ENCODE measurements at regions not wholly inside any gene's neighbourhood (a gene's known extent, or its start where the extent isn't known, plus 50 kb on each side); places are given as distances from the start of the nearest gene placed in this dataset.

DNA sequence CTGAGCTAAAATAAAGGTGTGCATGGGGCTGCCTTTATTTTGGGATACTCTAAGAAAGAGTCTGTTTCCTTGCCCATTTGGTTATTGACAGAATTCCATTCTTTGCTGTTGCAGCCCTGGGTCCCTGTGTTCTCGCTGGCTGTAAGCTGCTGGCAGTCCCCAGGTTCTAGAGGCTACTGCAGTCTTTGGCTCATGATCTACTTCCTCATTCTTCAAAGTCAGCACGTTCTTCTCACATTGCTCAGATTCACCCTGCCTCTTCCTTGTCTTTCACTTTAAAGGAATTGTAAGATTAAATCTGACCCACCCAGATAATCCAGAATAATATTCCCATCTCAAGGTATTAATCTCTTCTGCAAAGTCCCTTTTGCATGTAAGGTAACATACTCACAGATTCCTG lies 620.3 kb downstream of the CCSER2 start (continued):
- TF ChIP-seq, protein P1, sequence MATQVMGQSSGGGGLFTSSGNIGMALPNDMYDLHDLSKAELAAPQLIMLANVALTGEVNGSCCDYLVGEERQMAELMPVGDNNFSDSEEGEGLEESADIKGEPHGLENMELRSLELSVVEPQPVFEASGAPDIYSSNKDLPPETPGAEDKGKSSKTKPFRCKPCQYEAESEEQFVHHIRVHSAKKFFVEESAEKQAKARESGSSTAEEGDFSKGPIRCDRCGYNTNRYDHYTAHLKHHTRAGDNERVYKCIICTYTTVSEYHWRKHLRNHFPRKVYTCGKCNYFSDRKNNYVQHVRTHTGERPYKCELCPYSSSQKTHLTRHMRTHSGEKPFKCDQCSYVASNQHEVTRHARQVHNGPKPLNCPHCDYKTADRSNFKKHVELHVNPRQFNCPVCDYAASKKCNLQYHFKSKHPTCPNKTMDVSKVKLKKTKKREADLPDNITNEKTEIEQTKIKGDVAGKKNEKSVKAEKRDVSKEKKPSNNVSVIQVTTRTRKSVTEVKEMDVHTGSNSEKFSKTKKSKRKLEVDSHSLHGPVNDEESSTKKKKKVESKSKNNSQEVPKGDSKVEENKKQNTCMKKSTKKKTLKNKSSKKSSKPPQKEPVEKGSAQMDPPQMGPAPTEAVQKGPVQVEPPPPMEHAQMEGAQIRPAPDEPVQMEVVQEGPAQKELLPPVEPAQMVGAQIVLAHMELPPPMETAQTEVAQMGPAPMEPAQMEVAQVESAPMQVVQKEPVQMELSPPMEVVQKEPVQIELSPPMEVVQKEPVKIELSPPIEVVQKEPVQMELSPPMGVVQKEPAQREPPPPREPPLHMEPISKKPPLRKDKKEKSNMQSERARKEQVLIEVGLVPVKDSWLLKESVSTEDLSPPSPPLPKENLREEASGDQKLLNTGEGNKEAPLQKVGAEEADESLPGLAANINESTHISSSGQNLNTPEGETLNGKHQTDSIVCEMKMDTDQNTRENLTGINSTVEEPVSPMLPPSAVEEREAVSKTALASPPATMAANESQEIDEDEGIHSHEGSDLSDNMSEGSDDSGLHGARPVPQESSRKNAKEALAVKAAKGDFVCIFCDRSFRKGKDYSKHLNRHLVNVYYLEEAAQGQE (IDR thresholded peaks at IDR 0.05; ENCODE audit: unreplicated experiment) = no peak
- TF ChIP-seq, protein P2, sequence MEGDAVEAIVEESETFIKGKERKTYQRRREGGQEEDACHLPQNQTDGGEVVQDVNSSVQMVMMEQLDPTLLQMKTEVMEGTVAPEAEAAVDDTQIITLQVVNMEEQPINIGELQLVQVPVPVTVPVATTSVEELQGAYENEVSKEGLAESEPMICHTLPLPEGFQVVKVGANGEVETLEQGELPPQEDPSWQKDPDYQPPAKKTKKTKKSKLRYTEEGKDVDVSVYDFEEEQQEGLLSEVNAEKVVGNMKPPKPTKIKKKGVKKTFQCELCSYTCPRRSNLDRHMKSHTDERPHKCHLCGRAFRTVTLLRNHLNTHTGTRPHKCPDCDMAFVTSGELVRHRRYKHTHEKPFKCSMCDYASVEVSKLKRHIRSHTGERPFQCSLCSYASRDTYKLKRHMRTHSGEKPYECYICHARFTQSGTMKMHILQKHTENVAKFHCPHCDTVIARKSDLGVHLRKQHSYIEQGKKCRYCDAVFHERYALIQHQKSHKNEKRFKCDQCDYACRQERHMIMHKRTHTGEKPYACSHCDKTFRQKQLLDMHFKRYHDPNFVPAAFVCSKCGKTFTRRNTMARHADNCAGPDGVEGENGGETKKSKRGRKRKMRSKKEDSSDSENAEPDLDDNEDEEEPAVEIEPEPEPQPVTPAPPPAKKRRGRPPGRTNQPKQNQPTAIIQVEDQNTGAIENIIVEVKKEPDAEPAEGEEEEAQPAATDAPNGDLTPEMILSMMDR (conservative IDR thresholded peaks at IDR 0.05; ENCODE audit: low read depth in 2 of 2) = no peak
- TF ChIP-seq ZNF331 (CRISPR knock-in tag; IDR thresholded peaks at IDR 0.05; ENCODE audit: low read depth) = no peak
- no peak for TF ChIP-seq JUNB (IDR thresholded peaks at IDR 0.05; ENCODE audit: unreplicated experiment)
- TF ChIP-seq EZH2phosphoT487 (IDR thresholded peaks at IDR 0.05; ENCODE audit: unreplicated experiment) = no peak

DNA sequence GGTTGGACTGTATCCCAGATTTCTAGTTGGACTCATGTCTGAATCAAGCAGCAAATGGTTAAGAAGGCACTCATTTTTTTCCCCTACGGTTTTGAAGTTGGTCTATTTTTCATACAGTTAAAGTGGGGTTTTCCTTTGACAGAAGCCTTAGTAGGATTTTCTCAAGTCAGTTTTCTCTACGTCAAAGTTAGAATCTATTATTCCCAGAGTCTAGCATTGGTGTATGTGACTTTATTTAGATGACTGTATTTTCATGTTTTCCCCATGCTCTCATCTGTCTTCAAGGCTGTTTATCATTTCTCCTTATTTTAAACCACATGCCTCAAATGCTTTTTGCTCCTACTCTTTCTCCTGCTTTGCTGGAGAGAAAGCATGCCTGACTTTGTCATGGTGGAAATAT lies 623.2 kb downstream of the CCSER2 start:
- H2AFZ ChIP-seq = no peak overlapping the region
- peaks cover 78% of the 10 kb centered on the region for H3K9me3 Mint-ChIP-seq
- H3F3A ChIP-seq (replicated peaks; ENCODE audit: low read depth) = no peaks in the 10 kb centered on the region
- no peak for ATAC-seq
- no peak overlapping the region for H3K27ac Mint-ChIP-seq
- peaks cover 2% of the 10 kb centered on the region for H3K27me3 Mint-ChIP-seq (ENCODE audit: insufficient read depth, low read depth, poor library complexity)
- no peaks in the 10 kb centered on the region for H3K36me3 Mint-ChIP-seq (ENCODE audit: low read depth)
- no peaks in the 10 kb centered on the region for H3K79me2 ChIP-seq (replicated peaks; ENCODE audit: insufficient read depth)
- H3K9me2 ChIP-seq (ENCODE audit: insufficient read depth) = no peaks in the 10 kb centered on the region; the same call in 1 of the 2 replicates
- H3K4me2 ChIP-seq = no peak overlapping the region
- H3K4me1 Mint-ChIP-seq = no peaks in the 10 kb centered on the region
- no peak for DNase-seq (ENCODE audit: low spot score)
- no peak overlapping the region for H3K27ac ChIP-seq (ENCODE audit: low read depth)
- no peak overlapping the region for H3K4me3 Mint-ChIP-seq
- no peaks in the 10 kb centered on the region for H3K36me3 ChIP-seq (ENCODE audit: insufficient read depth)
- no peak overlapping the region for H3K4me3 ChIP-seq
- H3K4me1 ChIP-seq (ENCODE audit: insufficient read depth) = no peaks in the 10 kb centered on the region
- H4K20me1 ChIP-seq (replicated peaks; ENCODE audit: insufficient read depth) = no peaks in the 10 kb centered on the region
- no peaks in the 10 kb centered on the region for H3K27me3 ChIP-seq (ENCODE audit: insufficient read depth)
- TF ChIP-seq EZH2 (IDR thresholded peaks at IDR 0.05; ENCODE audit: low read depth, unreplicated experiment) = no peak
- no peak for TF ChIP-seq ZNF114 (CRISPR knock-in tag; IDR thresholded peaks at IDR 0.05)
- no peak for TF ChIP-seq POLR2AphosphoS5 (IDR thresholded peaks at IDR 0.05; ENCODE audit: low read depth)
- TF ChIP-seq, protein P3, sequence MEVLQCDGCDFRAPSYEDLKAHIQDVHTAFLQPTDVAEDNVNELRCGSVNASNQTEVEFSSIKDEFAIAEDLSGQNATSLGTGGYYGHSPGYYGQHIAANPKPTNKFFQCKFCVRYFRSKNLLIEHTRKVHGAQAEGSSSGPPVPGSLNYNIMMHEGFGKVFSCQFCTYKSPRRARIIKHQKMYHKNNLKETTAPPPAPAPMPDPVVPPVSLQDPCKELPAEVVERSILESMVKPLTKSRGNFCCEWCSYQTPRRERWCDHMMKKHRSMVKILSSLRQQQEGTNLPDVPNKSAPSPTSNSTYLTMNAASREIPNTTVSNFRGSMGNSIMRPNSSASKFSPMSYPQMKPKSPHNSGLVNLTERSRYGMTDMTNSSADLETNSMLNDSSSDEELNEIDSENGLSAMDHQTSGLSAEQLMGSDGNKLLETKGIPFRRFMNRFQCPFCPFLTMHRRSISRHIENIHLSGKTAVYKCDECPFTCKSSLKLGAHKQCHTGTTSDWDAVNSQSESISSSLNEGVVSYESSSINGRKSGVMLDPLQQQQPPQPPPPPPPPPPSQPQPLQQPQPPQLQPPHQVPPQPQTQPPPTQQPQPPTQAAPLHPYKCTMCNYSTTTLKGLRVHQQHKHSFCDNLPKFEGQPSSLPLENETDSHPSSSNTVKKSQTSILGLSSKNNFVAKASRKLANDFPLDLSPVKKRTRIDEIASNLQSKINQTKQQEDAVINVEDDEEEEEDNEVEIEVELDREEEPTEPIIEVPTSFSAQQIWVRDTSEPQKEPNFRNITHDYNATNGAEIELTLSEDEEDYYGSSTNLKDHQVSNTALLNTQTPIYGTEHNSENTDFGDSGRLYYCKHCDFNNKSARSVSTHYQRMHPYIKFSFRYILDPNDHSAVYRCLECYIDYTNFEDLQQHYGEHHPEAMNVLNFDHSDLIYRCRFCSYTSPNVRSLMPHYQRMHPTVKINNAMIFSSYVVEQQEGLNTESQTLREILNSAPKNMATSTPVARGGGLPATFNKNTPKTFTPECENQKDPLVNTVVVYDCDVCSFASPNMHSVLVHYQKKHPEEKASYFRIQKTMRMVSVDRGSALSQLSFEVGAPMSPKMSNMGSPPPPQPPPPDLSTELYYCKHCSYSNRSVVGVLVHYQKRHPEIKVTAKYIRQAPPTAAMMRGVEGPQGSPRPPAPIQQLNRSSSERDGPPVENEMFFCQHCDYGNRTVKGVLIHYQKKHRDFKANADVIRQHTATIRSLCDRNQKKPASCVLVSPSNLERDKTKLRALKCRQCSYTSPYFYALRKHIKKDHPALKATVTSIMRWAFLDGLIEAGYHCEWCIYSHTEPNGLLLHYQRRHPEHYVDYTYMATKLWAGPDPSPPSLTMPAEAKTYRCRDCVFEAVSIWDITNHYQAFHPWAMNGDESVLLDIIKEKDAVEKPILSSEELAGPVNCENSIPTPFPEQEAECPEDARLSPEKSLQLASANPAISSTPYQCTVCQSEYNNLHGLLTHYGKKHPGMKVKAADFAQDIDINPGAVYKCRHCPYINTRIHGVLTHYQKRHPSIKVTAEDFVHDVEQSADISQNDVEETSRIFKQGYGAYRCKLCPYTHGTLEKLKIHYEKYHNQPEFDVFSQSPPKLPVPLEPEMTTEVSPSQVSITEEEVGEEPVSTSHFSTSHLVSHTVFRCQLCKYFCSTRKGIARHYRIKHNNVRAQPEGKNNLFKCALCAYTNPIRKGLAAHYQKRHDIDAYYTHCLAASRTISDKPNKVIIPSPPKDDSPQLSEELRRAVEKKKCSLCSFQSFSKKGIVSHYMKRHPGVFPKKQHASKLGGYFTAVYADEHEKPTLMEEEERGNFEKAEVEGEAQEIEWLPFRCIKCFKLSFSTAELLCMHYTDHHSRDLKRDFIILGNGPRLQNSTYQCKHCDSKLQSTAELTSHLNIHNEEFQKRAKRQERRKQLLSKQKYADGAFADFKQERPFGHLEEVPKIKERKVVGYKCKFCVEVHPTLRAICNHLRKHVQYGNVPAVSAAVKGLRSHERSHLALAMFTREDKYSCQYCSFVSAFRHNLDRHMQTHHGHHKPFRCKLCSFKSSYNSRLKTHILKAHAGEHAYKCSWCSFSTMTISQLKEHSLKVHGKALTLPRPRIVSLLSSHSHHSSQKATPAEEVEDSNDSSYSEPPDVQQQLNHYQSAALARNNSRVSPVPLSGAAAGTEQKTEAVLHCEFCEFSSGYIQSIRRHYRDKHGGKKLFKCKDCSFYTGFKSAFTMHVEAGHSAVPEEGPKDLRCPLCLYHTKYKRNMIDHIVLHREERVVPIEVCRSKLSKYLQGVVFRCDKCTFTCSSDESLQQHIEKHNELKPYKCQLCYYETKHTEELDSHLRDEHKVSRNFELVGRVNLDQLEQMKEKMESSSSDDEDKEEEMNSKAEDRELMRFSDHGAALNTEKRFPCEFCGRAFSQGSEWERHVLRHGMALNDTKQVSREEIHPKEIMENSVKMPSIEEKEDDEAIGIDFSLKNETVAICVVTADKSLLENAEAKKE (CRISPR knock-in tag; IDR thresholded peaks at IDR 0.05) = no peak
- TF ChIP-seq, protein P1 (IDR thresholded peaks at IDR 0.05; ENCODE audit: unreplicated experiment) = no peak
- no peak for TF ChIP-seq JUNB (IDR thresholded peaks at IDR 0.05; ENCODE audit: unreplicated experiment)

All from GM23338 (cell line).